ENCODE measurements at regions not wholly inside any gene's neighbourhood (a gene's known extent, or its start where the extent isn't known, plus 50 kb on each side); places are given as distances from the start of the nearest gene placed in this dataset.

DNA sequence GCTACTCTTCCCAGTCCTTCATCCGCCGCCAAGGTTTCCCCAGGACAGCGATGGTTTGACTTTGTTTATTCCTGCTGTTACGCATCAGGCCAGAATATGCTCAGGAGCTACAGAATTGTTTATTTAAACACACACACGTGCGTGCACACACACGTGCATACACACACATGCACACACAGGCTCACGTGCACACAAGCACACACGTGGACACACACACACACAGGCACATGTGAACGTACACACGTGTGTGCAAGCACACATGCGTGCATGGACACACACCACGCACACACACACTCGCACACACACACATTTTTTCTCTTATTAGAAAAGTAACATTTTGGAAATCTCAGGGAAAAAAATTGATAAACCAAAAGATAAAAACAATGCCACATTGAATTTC is 64.6 kb upstream of the UST start:
- TF ChIP-seq, protein P1, sequence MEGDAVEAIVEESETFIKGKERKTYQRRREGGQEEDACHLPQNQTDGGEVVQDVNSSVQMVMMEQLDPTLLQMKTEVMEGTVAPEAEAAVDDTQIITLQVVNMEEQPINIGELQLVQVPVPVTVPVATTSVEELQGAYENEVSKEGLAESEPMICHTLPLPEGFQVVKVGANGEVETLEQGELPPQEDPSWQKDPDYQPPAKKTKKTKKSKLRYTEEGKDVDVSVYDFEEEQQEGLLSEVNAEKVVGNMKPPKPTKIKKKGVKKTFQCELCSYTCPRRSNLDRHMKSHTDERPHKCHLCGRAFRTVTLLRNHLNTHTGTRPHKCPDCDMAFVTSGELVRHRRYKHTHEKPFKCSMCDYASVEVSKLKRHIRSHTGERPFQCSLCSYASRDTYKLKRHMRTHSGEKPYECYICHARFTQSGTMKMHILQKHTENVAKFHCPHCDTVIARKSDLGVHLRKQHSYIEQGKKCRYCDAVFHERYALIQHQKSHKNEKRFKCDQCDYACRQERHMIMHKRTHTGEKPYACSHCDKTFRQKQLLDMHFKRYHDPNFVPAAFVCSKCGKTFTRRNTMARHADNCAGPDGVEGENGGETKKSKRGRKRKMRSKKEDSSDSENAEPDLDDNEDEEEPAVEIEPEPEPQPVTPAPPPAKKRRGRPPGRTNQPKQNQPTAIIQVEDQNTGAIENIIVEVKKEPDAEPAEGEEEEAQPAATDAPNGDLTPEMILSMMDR (IDR thresholded peaks at IDR 0.05; ENCODE audit: insufficient read depth, low read length, poor library complexity, severe bottlenecking): no peak
- TF ChIP-seq EZH2phosphoT487 (conservative IDR thresholded peaks at IDR 0.05; ENCODE audit: low read length): no peak
